GM21390 (cell line): ENCODE measurements at regions not wholly inside any gene's neighbourhood (a gene's known extent, or its start where the extent isn't known, plus 50 kb on each side); places are given as distances from the start of the nearest gene placed in this dataset.

Source experiments
- ATAC-seq: cut with Tn5 transposase; IDR thresholded peaks from one replicate; pipeline ENCODE4 v1.9.1; 2021; ENCODE audit not compliant: unreplicated experiment

GRCh38 chr12:91609283-91609682 is 426.7 kb upstream of the DCN start:
- ATAC-seq, result no peak

DNA sequence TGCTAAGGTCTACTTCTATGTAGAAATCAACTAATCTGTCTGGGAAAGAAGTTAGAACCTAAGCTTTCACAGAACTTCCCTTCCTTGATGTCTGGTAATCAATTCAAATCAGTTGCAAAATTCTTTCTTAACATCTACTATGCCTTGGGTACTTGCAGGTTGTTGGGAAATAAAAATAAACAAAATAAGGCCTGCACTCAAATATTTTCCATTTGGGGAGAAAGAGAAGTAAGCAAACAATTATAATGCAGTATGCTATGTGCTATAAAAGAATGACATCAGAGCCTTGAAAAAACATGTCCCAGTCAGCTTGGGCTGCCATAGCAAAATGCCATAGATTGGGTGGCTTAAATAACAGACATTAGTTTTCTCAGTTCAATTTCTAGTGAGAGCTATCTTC is 425.9 kb upstream of the DCN start:
- ATAC-seq, result no peak

DNA sequence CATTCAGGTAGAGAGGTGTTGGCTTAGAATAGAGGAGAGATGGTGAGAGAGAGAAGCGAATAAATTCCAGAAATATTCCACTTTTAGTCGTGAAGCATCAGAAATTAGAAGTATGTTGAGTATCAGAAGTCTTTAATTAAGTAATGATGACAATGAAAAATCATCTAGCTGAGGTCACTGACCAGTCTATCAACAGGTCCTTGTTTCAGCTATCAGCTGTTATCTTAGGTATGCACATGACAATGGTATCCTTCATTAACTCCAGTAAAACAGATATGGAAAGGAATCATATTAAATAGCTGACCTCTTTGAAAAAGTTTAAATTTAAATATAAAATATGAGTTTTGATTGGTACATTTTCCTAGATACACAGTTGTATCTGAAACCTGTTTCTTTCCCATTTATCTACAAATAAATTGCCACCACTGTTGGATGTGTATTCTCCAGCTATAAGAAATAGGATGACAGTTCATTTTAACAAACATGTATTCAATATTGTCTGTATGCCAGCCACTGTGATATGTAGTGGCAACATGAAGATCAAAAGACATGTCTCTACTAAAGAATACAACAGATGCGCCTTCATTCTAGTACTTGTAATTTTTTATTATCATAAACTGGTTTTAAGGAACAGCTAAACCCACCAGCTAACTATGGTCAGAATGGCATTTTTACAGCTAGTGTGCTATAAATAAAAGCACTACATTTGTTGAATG is 424.2 kb upstream of the DCN start:
- no peak for ATAC-seq

GRCh38 chr12:91604897-91605296 is 422.3 kb upstream of the DCN start:
- no peak for ATAC-seq

DNA sequence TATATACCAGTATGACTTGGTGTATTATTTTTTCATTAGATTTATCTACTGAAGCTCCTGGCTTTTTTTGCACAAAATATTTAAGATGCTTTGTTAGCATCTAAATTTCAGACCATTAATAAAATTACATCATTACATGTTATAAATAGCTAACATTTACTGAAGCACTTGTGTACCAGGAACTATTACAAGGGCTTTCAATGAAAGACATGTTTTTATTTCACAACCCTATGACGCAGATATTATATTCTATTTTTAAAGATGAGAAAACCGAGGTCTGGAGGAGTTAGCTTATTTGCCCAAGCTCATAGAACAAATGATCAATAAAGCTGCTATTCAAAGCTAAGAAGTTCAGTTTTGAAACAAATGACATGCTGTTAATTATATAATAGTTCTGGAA is 420.4 kb upstream of the DCN start:
- no peak for ATAC-seq

DNA sequence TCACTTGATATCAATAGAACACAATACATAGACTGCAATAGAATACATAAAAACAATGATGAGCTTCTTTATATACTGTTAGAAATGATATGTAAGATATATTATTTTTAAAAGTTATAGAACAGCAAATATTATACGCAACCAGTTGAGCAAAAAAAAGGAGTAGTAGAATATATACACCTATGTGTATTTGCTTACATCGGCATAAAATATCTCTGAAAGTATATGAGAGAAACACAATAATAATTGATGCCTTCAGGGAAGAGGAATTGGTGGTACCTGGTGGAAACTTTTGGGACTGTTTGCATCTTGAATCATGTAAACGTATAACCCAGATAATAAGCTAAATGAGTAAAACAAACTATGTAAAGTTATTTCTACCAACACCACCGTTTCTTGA is 418.4 kb upstream of the DCN start:
- ATAC-seq, result no peak

DNA sequence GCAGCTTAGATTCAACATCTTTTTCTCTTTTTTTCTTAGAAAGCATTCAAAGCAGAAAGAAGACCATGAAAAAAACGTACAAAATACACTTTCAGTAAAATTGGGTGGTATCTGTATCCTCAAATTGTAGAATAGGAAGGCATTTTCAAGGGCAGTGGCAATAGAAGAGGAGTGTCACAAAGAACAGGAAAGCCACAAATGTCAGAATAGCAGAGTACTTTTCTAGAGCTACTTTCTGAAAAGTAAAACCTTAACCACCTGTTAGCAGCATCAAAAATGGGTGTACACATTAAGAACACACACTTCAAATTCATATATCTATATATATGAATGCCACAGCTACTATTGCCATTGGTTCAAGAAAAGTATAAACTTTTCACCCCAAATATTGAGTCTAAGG is 412.1 kb upstream of the DCN start:
- no peak for ATAC-seq

GRCh38 chr12:91591639-91591987 is 409.0 kb upstream of the DCN start:
- ATAC-seq, result no peak

DNA sequence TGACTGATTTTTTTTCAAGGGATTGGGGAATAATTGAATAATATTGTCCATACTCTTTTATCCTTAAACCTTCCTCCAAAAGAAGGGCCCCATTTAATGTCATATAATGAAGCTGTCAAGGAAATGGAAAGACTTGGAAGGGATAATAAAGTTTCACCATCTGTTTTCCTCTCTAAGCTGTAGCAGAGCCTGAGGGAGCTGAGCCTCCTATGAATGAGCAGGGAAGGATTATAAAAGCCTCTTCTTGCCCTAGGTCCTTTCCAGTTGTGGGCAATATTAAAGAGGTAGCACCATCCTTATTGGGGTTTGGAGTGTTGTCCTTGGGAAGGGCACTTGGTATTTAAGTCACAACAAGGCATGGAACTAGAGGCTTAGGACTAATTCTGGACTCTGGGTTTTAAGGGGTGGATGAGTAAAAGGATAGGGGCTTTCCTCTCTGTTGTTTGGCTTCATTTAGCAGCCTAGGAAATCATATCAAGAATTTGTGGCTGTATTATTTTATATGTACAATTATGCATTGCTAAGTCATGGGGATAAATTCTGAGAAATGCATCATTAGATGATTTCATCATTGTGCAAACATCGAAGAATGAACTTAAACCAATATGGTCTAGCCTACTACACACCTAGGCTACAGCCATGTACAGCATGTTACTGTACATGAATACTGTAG is 408.5 kb upstream of the DCN start:
- ATAC-seq, result no peak

GRCh38 chr12:91588874-91589454 is 406.3 kb upstream of the DCN start:
- no peak for ATAC-seq

GRCh38 chr12:91586015-91586414 is 403.4 kb upstream of the DCN start:
- no peak for ATAC-seq

DNA sequence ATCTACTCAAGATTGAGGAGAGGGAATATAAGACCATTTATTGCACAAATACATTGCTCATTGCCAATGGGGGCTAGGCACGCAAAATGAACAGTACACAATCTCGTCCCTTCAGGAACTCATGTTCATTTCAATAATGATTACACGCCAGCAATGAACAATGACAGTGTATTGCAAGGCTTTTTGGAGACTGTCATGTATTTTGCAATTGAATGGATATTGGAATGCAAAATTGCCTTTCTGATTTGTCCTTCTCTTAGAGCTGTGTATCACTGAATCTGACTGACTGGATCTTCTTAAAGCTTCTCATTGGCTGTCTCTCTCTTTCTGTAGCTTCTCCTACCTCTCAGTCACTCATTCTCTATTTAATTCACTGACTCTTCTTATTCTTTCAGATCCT is 400.2 kb upstream of the DCN start:
- ATAC-seq, result no peak

- no peak for ATAC-seq
Measured at GRCh38 chr12:91579516-91580263, 397.1 kb upstream of the DCN start.

DNA sequence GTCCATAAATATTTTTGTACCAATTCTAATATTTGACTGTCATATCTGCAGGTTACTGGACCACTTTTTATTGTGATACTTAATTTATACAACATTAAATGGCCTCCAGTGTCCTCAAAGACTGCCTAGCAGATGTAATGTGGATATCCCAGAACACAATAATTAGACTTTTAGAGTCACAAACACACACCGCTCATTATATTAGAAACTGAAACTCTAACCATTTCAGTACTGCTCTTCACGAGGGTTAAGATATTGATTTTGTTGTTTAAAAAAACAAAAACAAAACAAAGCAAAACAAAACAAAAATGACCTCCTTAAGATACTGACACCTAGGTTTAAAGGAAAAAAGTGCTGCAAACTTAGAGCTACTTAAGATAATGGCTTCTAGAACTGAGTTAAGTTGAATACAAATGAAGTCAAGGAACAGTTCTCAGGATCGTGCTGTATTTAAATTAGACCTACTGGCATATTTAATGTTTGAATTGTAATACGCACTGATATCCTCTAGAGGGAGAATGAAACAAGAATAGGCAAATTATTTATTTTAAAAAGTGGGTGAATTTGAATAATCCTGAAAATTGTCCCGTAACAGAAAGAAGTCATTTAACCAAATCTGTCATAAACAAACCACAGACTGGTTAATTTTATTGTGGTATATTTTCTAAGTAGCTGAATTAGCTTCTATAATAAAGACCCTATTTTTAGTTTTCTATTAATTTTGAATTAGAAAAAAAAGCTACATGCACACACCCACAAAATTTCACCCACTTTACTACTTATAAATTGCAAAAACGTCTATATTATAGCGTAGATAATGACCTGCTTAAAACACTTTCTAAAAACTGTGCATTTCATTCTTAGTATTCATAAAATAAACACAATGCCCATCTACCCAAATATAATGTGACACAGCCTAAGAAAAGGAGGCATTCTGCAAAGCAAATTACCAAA is 395.2 kb upstream of the DCN start:
- peak; percentile 63 for ATAC-seq

- no peak for ATAC-seq
Measured at GRCh38 chr12:91576432-91576831, 393.8 kb upstream of the DCN start.

DNA sequence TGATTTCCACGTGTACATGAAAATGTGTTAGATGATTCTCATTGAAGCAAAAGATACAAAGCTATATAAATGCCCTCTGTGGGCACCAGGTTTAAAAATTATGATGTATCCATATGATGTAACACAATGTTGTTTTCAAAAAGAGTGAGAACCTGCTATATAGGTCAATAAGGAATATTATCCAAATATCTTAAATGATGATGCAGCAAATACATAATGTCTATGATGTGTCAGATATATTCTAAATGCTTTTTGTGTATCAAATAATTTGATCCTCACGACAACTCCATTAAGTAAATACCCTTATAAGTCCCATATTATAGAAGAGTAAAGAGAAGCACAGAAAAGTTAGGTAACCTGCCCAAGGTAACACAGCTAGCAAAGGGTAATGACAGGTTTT is 393.0 kb upstream of the DCN start:
- no peak for ATAC-seq

DNA sequence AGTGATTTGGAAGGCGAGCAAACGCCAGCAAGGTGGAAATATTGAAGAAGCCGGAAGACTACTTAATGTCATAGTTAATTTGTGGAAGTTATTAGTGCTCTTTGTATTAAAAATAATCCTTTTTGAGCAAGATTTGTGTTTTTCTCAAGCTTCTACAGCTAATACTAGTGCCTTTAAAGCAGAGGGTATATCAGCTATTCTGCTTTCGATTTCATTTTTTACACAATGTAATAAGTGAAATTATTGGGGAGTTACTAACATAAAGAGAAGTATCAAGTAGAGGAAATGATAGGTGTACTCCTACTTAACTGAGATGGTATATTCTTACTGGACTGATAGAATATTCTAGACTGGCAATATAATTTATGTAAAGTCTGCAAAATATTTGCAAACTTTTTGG is 392.4 kb upstream of the DCN start:
- no peak for ATAC-seq

DNA sequence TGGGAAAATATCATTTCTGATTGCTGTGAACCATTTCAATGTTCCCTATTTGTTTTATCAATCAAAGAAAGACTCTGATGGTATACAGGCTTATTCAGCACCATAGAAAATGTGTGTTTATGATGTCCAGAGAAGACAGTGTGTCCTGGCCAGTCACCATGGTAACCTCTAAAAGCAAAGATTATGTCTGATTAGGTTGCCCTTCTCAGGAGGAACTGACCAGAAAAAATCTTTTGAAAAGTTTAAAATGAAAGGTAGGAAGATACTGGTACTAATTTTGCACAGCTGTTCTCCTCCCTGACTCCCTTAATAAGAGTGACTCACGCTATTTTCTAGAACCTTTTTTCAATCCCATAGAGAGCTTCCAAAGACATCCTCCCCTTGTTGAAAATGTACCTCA is 391.8 kb upstream of the DCN start:
- ATAC-seq, result no peak

- ATAC-seq, result no peak
Measured at GRCh38 chr12:91572869-91573268, 390.3 kb upstream of the DCN start.

DNA sequence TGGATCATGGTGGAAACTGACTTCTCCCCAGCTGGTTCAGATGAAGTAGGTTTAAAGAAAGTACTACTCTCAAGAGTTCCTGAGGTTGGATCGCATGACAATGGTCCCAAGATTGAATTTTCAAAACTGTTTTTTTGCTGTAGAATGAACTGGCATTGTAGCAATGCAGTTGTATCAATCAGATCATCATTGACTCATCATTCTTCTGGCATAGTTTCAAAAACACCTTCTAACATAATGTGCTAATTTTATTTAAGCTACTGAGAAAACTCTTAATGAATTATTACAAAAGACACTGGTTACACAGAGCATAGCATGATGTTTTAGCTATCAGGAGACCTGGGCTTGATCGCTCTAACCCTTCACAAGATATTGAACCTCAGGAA is 384.5 kb upstream of the DCN start:
- no peak for ATAC-seq
